Endothelial cell (in vitro differentiated cells): ENCODE measurements at regions not wholly inside any gene's neighbourhood (a gene's known extent, or its start where the extent isn't known, plus 50 kb on each side); places are given as distances from the start of the nearest gene placed in this dataset.

Experiments
- DNase-seq: peaks from one replicate; pipeline ENCODE4 v3.0.0; 2021; ENCODE audit warnings: low spot score
- H3K27ac Mint-ChIP-seq: one replicate; pipeline ENCODE4 v1.8.0; 2021; ENCODE audit warnings: mixed read lengths, inconsistent platforms; ENCODE audit not compliant: unreplicated experiment
- H3K27me3 Mint-ChIP-seq: one replicate; pipeline ENCODE4 v1.8.0; 2021; ENCODE audit warnings: mild to moderate bottlenecking, moderate library complexity, mixed read lengths, inconsistent platforms; ENCODE audit not compliant: unreplicated experiment
- H3K36me3 Mint-ChIP-seq: one replicate; pipeline ENCODE4 v1.8.0; 2021; ENCODE audit warnings: mild to moderate bottlenecking, low read depth, mixed read lengths, inconsistent platforms; ENCODE audit not compliant: unreplicated experiment
- H3K4me1 Mint-ChIP-seq: one replicate; pipeline ENCODE4 v1.8.0; 2021; ENCODE audit warnings: mild to moderate bottlenecking, mixed read lengths, inconsistent platforms; ENCODE audit not compliant: unreplicated experiment
- H3K4me3 Mint-ChIP-seq: one replicate; pipeline ENCODE4 v1.8.0; 2021; ENCODE audit warnings: mild to moderate bottlenecking, mixed read lengths, inconsistent platforms; ENCODE audit not compliant: unreplicated experiment
- H3K9me3 Mint-ChIP-seq: one replicate; pipeline ENCODE4 v1.8.0; 2021; ENCODE audit warnings: mixed read lengths, inconsistent platforms; ENCODE audit not compliant: unreplicated experiment
- TF ChIP-seq, protein P1 (sequence below): fragments of 200-600 bp; sonication (generic); IDR thresholded peaks from one replicate; pipeline ENCODE4 v1.5.0; 2021; ENCODE audit warnings: antibody characterized with exemption; ENCODE audit not compliant: unreplicated experiment

DNA sequence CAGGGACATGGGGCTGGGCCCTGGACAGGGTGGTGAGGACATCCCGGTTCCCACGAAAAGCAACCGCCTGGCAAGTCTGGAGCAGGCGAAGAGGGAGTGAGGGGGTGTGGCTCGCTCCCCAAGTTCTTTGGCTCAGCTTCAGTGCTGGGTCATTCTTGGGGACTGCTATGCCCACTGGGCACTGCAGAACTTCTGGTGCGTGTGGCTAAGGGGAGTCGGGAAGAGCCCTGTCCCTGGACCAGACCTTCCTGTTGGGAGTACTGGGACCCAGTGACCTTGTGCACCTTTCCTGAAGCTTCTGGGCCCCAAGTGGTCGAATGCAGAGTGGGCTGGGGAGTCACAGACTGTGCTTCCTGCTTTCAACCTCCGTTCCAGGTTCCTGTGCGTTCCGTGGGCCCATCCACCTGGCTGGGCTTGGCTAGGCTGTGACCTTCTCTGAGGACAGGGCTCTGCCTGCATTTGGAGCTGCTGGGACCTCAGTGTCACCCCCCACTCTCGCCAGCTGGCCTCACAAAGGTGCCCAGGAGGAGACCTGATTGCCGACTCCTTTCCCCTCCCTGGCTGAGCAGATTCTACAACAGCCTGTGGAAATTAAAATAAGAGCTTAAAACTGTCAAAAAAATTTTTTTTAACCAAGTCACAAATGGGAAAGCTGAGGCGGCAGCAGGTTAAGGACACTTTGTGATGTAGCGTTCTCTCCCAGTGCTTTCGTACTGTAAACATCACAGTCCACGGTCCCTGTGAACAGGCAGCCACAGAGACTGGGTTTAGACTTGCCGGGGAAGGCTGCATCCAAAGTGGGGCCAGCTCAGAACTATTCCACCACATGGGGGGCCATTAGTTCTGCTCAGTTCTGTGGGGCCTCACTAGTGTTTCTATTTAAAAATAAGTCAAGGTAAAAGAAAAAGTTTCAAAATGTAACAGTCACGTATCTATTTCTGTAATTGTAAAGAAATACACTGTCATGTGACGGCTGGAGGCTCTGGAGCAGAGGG is 63.8 kb upstream of the WNT7B start:
- H3K27me3 Mint-ChIP-seq = no peaks in the 10 kb centered on the region
- H3K9me3 Mint-ChIP-seq = no peaks in the 10 kb centered on the region
- H3K4me1 Mint-ChIP-seq = peaks cover 3% of the 10 kb centered on the region
- H3K27ac Mint-ChIP-seq = no peak overlapping the region
- no peaks in the 10 kb centered on the region for H3K36me3 Mint-ChIP-seq
- H3K4me3 Mint-ChIP-seq = no peak overlapping the region
- TF ChIP-seq, protein P1, sequence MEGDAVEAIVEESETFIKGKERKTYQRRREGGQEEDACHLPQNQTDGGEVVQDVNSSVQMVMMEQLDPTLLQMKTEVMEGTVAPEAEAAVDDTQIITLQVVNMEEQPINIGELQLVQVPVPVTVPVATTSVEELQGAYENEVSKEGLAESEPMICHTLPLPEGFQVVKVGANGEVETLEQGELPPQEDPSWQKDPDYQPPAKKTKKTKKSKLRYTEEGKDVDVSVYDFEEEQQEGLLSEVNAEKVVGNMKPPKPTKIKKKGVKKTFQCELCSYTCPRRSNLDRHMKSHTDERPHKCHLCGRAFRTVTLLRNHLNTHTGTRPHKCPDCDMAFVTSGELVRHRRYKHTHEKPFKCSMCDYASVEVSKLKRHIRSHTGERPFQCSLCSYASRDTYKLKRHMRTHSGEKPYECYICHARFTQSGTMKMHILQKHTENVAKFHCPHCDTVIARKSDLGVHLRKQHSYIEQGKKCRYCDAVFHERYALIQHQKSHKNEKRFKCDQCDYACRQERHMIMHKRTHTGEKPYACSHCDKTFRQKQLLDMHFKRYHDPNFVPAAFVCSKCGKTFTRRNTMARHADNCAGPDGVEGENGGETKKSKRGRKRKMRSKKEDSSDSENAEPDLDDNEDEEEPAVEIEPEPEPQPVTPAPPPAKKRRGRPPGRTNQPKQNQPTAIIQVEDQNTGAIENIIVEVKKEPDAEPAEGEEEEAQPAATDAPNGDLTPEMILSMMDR = no peak
- DNase-seq = no peak

DNA sequence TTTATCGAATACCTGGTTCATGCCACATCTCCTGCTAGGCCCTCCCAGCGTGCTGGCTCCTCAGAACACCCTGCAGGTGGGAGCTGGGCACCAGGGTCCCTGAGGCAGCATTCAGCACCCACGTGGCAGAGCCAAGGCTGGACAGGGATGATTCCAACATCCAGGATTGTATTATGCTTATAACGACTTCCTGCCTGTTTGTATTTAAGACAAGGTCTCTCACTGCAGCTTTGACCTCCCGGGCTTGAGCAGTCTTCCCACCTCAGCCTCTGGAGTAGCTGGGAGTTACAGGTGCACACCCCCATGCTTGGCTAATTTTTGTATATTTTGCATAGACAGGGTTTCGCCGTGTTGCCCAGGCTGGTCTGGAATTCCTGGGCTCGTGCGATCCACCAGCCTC is 64.7 kb upstream of the WNT7B start:
- no peak overlapping the region for H3K4me3 Mint-ChIP-seq
- DNase-seq = no peak
- H3K27me3 Mint-ChIP-seq = no peaks in the 10 kb centered on the region
- TF ChIP-seq, protein P1 = no peak
- no peaks in the 10 kb centered on the region for H3K9me3 Mint-ChIP-seq
- H3K4me1 Mint-ChIP-seq = peaks cover 3% of the 10 kb centered on the region
- H3K36me3 Mint-ChIP-seq = no peaks in the 10 kb centered on the region
- no peak overlapping the region for H3K27ac Mint-ChIP-seq

DNA sequence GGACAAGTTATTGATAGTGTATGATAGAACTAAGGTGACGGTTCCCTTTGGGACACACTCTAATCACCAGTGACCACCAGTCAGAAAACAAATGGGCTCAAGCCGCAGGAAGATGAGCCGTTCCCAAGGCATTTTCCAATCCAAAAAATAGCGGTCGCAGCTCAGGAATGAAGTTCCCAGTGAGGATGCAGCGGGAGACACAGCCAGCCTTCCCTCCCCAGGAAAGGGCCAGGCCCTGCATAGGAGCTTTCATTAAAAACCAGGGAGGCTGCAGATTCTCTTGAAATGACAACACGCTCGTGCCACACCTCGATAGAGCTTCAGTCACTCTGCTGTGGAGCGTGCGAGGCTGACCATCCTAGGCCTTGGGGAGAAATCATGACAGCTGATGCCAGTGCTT is 65.8 kb upstream of the WNT7B start:
- Mint-ChIP-seq H3K36me3 (no peaks in the 10 kb centered on the region), H3K27me3 (no peaks in the 10 kb centered on the region), H3K4me3 (no peak overlapping the region), H3K4me1 (peaks cover 3% of the 10 kb centered on the region), H3K9me3 (no peaks in the 10 kb centered on the region), H3K27ac (no peak overlapping the region)
- DNase-seq = no peak
- TF ChIP-seq, protein P1 = no peak

DNA sequence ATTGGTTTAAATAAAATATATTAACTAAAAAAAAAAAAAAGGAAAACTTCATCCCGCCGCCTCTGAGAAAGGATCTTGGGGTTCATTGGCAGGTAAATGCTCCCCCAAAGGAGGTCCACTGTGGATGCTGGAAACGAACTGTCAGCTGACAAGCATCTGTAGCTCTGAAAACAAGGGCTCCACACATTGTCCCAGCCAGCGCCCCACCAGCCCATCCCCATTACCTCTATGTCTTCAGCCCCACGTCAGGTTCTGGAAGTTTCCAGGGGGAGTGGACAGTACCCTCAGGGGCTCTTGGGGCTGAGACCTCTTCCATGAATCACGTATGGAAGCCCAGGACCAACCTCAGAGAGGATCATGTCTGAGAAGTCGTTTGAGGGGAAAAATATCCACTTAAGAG is 66.4 kb upstream of the WNT7B start:
- H3K27ac Mint-ChIP-seq = no peak overlapping the region
- no peak overlapping the region for H3K4me3 Mint-ChIP-seq
- H3K4me1 Mint-ChIP-seq = peaks cover 3% of the 10 kb centered on the region
- H3K27me3 Mint-ChIP-seq = no peaks in the 10 kb centered on the region
- H3K9me3 Mint-ChIP-seq = no peaks in the 10 kb centered on the region
- no peak for DNase-seq
- TF ChIP-seq, protein P1 = no peak
- no peaks in the 10 kb centered on the region for H3K36me3 Mint-ChIP-seq
